Right renal pelvis (tissue), 4 donors: ENCODE measurements at regions not wholly inside any gene's neighbourhood (a gene's known extent, or its start where the extent isn't known, plus 50 kb on each side); places are given as distances from the start of the nearest gene placed in this dataset.

Experiments
- DNase-seq, 4 donors: peaks; one replicate each; pipeline ENCODE4 v3.0.0-alpha.2; 2013; ENCODE audit warnings: low read depth in 4 of 4, low spot score in 3 of 4, missing footprints in 1 of 4

DNA sequence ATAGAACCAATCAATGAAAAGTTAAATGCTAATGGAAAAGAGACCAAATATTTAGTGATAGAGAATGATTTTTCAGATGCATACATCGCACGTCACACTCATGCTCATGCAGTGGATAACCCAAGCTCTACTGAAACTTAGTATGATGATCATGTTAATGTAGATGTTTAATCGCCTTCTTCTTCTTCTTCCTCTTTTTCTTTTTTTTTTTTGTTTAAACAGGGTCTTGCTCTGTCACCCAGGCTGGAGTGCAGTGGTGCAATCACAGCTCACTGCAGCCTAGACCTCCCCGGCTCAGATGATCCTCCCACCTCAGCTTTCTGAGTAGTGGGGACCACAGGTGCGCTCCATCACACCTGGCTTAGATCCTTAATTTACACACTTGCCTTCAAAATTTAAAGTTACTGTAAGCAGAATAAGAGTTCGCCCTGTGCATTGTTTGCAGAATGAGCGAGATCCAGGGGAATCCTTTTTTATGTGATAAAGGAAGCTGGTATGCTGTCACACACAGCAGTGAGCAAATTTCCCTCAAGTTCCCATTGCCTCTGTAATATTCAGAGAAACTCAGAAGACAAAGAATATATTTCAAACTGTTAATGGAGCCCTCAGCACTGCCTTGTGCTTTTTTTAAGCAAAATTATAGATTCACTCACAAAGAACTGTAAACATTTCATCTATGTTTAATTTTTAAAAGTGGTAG is 194.2 kb upstream of the SGK1 start:
- DNase-seq, result no peak

- DNase-seq, result no peak
Measured at GRCh38 chr6:134510920-134511319, 193.0 kb upstream of the SGK1 start.

DNA sequence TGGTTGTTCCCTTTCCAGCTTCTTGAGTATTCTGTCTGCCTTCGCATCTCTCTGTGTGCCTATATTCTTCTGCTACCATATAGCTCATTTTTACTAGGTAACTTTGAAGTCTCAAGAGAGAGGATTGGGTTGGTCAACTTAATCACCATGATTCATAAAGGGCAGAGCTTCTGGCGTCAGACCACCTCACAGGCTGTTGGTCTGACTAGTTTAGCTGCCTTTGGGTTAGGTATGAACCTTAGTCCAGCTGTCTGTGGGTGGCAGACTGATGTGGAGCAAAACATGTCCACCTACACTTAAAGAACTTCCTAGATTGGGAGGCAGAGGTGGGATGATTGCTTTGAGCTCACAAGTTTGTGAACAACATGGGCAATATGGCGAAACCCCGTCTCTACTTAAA is 192.2 kb upstream of the SGK1 start:
- no peak for DNase-seq

- DNase-seq, result no peak
Measured at GRCh38 chr6:134508862-134509498, 191.1 kb upstream of the SGK1 start.

GRCh38 chr6:134506162-134506561 is 188.2 kb upstream of the SGK1 start:
- no peak for DNase-seq

- no peak for DNase-seq
Measured at GRCh38 chr6:134503585-134504281, 185.8 kb upstream of the SGK1 start.

DNA sequence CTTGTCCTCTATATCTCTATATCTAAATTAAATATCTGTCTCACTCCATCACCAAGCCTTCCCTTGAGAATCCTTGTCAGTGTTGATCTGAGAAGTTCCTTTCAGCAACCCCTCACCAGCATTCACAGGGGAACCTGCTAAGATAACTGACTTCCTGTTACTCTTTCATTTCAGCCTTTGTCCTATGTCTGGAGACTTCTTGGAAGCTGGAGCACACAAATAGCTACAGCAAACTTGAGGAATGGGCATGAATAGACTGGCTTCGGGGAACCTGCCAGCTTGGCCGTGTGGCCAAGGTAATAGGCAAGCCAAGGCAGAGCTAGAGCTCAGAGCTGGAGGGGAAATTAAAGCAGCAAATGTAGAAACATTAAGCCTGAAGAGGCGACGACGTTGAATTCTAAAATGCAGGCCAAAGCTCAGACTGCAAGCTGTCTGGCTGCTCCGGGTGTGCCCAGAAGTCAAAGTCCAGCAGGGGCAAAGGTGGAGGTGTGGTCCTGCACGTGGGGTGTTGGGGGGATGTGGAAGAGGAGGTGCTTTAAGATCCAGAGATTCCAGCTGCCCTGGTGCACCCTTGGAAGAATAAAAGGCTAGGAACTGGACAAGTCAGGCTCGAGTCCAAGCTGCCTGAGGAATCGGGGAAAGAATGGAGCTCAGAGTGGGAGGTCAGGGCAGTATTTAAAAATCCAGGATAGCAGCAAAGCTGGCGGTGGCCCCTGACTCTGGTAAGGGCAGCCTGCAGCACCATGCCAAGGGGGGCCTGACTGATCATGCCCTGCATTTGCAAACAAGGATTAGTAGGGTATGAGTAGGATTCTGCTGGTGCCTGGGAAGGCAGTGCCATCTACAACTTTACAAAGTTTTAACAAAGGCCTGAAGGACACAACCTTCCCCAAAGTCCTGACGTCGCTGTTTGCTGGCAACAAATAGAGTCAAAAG is 185.0 kb upstream of the SGK1 start:
- no peak for DNase-seq

GRCh38 chr6:134495890-134496248 is 178.0 kb upstream of the SGK1 start:
- no peak for DNase-seq

DNA sequence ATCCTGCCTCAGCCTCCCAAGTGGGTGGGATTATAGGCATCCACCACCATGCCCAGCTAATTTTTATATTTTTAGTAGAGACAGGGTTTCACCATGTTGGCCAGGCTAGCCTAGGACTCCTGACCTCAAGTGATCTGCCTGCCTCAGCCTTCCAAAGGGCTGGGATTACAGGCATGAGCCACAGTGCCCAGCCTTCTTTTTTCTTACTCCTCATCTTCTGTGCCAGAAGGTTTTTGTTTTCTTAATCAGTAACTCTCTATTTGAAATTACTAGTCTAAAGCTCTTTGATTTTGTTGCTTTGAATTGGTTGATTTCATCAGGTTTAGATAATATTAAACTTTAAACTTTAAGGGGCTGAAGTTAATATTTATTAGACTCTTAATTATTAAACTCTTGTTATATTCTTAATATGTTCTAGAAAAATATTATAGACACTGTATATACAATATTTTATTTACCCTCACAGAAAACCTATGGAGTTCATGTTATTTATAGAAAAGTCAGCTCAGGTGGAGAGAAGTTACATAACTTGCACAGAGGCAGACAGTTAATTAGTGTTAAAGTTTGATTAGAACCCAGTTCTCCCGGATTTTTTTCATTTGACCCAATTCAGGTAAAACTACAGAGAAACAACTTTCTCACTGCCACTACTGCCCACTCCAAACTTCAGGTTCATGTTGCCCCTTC is 177.4 kb upstream of the SGK1 start:
- no peak for DNase-seq

DNA sequence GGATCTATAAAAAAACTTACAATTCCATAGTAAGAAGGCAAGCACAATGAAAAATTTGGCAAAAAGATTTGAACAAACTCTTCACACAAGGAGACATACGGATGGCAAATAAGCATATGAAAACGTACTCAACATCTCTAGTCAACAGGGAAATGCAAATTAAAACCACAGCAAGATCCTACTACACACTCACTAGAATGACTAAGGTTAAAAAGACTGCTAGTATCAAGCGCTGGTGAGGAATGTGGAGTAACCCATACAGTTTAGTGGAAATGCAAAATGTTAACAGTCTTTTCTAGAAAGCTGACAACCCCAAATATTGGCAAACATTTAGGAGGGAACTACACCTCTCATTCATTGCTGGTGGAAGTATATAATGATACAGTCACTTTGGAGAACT is 175.9 kb upstream of the SGK1 start:
- DNase-seq, result no peak

GRCh38 chr6:134491477-134491876 is 173.6 kb upstream of the SGK1 start:
- DNase-seq, result no peak

- DNase-seq, result peak in 2 of 4 donors; percentile 15 to 18
Measured at GRCh38 chr6:134482593-134483270, 164.8 kb upstream of the SGK1 start.

DNA sequence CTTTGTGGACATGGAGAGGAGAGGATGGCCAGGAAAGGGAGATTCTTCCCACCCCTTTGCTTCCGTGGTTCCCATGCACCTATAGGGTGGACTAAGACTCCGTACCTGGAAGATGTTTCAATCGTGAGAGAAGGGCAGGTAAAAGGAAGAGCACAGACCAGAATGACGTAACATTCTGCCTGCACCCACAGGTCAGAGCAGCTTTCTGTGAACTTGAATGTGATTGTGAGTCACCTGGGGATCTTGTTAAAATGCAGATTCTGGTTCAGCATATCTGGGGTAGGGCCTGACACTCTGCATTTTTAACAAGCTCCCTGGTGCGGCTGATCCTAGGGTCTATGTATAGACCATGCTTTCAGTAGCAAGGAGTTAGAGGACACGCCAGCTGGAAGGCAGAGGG is 164.1 kb upstream of the SGK1 start:
- no peak for DNase-seq

DNA sequence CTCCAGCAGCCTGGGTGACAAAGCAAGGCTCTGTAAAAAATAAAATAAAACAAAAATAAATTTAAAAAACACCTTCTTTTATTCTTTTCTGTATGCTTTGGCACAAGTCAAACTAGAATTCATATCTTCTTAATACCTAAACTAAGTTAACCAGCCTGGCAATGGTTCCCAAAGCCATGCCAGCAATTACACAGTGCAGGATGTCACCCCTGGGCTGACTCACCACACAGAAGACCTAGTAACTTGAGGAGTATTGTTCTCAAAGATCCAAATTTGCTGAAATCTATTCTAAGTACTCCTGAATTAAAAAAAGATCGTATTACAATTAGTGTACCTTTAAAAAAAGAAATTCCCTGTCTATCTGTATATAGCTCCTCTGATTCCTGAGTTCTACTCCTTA is 162.7 kb upstream of the SGK1 start:
- no peak for DNase-seq

DNA sequence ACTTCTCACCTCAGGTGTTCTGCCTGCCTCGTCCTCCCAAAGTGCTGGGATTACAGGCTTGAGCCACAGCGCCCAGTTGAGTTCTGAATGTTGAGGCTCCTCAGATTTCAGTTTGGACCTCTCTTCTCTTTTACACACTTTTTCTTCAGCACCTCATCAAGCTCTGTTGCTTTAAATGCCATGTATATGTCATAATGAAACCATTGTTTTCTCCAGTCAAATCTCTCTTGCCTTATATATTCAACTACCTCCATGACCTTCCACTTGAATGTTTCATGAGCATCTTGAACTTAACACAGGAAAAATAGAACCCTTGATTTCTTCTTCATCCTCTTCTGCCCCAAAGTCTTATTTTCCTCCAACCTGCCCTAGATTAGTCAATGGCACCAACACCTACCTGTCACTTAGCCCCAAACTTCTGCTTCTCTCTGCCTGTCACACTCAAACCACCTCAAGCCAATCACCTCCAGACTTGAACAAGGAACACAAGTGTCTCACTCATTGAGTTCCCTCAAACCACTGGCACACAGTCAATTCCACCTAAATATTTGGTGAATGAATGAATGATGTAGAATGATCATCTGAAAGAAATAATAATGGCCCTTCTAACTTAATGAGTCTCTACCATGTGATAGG is 161.0 kb upstream of the SGK1 start:
- no peak for DNase-seq

DNA sequence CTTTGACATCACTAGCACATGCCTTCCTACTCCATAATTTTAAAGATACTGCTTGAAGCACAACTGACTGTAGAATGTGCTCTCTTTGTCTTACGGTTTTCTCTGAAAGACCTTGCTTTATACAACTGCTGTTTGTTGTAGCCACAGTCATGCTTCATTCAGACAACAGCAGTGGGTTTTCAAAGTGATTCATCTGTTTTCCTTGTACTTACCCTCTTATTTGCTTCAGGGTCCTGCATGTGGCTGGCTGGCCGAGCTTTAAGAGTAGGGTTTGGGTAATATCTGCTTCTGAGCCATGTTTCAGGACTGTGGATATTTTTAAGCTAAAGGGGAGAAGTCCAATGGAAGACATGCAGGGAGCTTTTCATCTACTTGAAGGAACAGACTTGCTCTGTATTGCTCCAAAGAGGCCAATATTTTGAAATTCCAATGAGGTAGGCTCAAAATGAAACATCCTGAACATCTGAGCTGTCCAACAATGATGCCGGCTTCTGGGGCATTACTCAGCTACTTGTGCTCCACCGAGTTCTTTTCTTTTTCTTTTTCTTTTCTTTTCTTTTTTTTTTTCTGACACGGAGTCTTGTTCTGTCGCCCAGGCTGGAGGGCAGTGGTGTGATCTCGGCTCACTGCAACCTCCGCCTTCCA is 160.2 kb upstream of the SGK1 start:
- no peak for DNase-seq

DNA sequence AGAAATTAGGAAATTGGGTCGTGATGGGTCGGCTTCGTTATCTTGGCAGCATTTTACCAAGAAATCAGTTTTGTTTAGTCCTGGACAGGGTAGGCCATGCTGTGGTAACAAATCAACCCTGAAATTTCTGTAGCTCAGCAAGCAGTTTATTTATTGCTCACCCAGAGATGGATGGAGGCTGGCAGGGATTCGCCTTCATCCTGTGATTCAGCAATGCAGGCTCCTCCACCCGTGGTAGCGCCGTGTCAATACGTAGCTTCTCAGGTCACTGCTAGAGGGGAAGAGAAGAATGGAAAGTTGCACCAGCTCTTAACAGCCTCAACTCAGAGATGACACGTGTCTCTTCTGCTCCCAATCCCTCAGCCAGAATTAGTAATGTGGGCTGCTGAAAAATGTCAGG is 157.0 kb upstream of the SGK1 start:
- no peak for DNase-seq

- DNase-seq, result no peak
Measured at GRCh38 chr6:134472661-134473060, 154.7 kb upstream of the SGK1 start.

- no peak for DNase-seq
Measured at GRCh38 chr6:134472046-134472445, 154.1 kb upstream of the SGK1 start.
